CD14-positive monocyte (primary cell): ENCODE measurements at regions not wholly inside any gene's neighbourhood (a gene's known extent, or its start where the extent isn't known, plus 50 kb on each side); places are given as distances from the start of the nearest gene placed in this dataset.

ENCODE experiments used
- DNase-seq, 3 donors: peaks; one replicate each; pipeline ENCODE4 v3.0.0-alpha.2; 2011 to 2022
- H2AFZ ChIP-seq: 2 replicates; pipeline ENCODE4 v1.6.0; 2012; ENCODE audit warnings: mild to moderate bottlenecking, low read depth, low read length, inconsistent platforms; ENCODE audit not compliant: insufficient read depth, poor library complexity, severe bottlenecking
- H3K27ac ChIP-seq, 2 donors: 1 replicate in 1 of 2; 2 replicates in 1 of 2; pipeline ENCODE4 v1.5.1; 2012 to 2013; ENCODE audit warnings: low read length in 2 of 2, control low read depth in 1 of 2, inconsistent platforms in 1 of 2, low read depth in 1 of 2, mild to moderate bottlenecking in 1 of 2
- H3K27me3 ChIP-seq, 2 donors: one replicate each; pipeline versions ENCODE4 v1.6.0 to v1.6.1; 2011 to 2013; ENCODE audit warnings: low read length in 2 of 2; ENCODE audit not compliant: control insufficient read depth in 2 of 2, insufficient read depth in 2 of 2
- H3K36me3 ChIP-seq, 2 donors: replicated peaks in 1 of 2; 1 replicate in 1 of 2; 2 replicates in 1 of 2; pipeline versions ENCODE4 v1.5.1 to v1.6.1; 2012 to 2013; ENCODE audit warnings: low read length in 2 of 2, control low read depth in 1 of 2, inconsistent platforms in 1 of 2, mild to moderate bottlenecking in 1 of 2; ENCODE audit not compliant: insufficient read depth in 2 of 2, control insufficient read depth in 1 of 2
- H3K4me1 ChIP-seq, 2 donors: 1 replicate in 1 of 2; 2 replicates in 1 of 2; pipeline versions ENCODE4 v1.5.1 to v1.6.1; 2012 to 2013; ENCODE audit warnings: low read length in 2 of 2, control low read depth in 1 of 2, inconsistent platforms in 1 of 2, mild to moderate bottlenecking in 1 of 2, moderate library complexity in 1 of 2; ENCODE audit not compliant: insufficient read depth in 2 of 2, control insufficient read depth in 1 of 2
- H3K4me2 ChIP-seq: replicated peaks from 2 replicates; pipeline ENCODE3; 2012; ENCODE audit warnings: low read length, moderate library complexity, mild to moderate bottlenecking; ENCODE audit not compliant: poor library complexity, severe bottlenecking; ENCODE audit errors: extremely low read depth
- H3K4me3 ChIP-seq, 3 experiments: fragments of 200-600 bp in 1 of 3; sonication (generic) in 1 of 3; replicated peaks in 1 of 3; 1 replicate in 2 of 3; 2 replicates in 1 of 3; pipeline ENCODE4 v1.5.1; 2011 to 2013; ENCODE audit warnings: low read length in 3 of 3, mild to moderate bottlenecking in 3 of 3, control low read depth in 2 of 3, low read depth in 2 of 3, inconsistent platforms in 1 of 3, moderate library complexity in 1 of 3
- H3K79me2 ChIP-seq: 2 replicates; pipeline ENCODE4 v1.6.0; 2012; ENCODE audit warnings: mild to moderate bottlenecking, control low read depth, inconsistent platforms, low read length, moderate library complexity; ENCODE audit not compliant: insufficient read depth
- H3K9ac ChIP-seq: 2 replicates; pipeline ENCODE4 v1.6.0; 2017; ENCODE audit warnings: low read length, mild to moderate bottlenecking; ENCODE audit not compliant: insufficient read depth, poor library complexity, severe bottlenecking
- H3K9me3 ChIP-seq, 2 donors: replicated peaks in 1 of 2; 1 replicate in 1 of 2; 2 replicates in 1 of 2; pipeline versions ENCODE4 v1.5.1 to v1.6.1; 2012 to 2013; ENCODE audit warnings: low read length in 2 of 2, control low read depth in 1 of 2; ENCODE audit not compliant: control insufficient read depth in 1 of 2, insufficient read depth in 1 of 2
- H4K20me1 ChIP-seq: 2 replicates; pipeline ENCODE4 v1.6.0; 2012; ENCODE audit warnings: mild to moderate bottlenecking, low read length, control low read depth, moderate library complexity; ENCODE audit not compliant: insufficient read depth
- H3K27ac Mint-ChIP-seq, 7 donors: one replicate each; pipeline ENCODE4 v1.8.0; 2020; ENCODE audit warnings: mild to moderate bottlenecking in 7 of 7, mixed read lengths in 7 of 7, moderate library complexity in 6 of 7, inconsistent platforms in 2 of 7
- H3K27me3 Mint-ChIP-seq, 3 donors: one replicate each; pipeline ENCODE4 v1.8.0; 2021 to 2022; ENCODE audit warnings: low read depth in 3 of 3, mild to moderate bottlenecking in 3 of 3, mixed read lengths in 3 of 3, moderate library complexity in 3 of 3, inconsistent platforms in 1 of 3
- H3K36me3 Mint-ChIP-seq, 2 donors: one replicate each; pipeline ENCODE4 v1.8.0; 2020; ENCODE audit warnings: mixed read lengths in 2 of 2, inconsistent platforms in 1 of 2, mild to moderate bottlenecking in 1 of 2
- H3K4me1 Mint-ChIP-seq: one replicate; pipeline ENCODE4 v1.8.0; 2020; ENCODE audit warnings: mild to moderate bottlenecking, mixed read lengths
- H3K4me3 Mint-ChIP-seq, 2 donors: one replicate each; pipeline ENCODE4 v1.8.0; 2020; ENCODE audit warnings: mild to moderate bottlenecking in 2 of 2, mixed read lengths in 2 of 2, moderate library complexity in 1 of 2
- H3K9me3 Mint-ChIP-seq, 7 donors: one replicate each; pipeline ENCODE4 v1.8.0; 2020 to 2022; ENCODE audit warnings: mixed read lengths in 7 of 7, mild to moderate bottlenecking in 6 of 7, moderate library complexity in 6 of 7, inconsistent platforms in 2 of 7
- WGBS: methylation state at CpG from one replicate; pipeline ENCODE4 v1.1.5; 2013; ENCODE audit warnings: missing lambda C conversion rate; ENCODE audit not compliant: insufficient coverage; 5-methylcytosine and 5-hydroxymethylcytosine counted together
- intact Hi-C, 2 donors: fragments of 100-400 bp; cut with micrococcal nuclease; formaldehyde crosslinking; loops; one replicate each; pipeline versions ENCODE4 v1.15.0 to v1.15.1; 2023
- TF ChIP-seq, protein P1 (sequence below): fragments of 200-600 bp; IDR thresholded peaks from one replicate; pipeline ENCODE4 v1.8.0; 2022; ENCODE audit warnings: antibody characterized with exemption, mild to moderate bottlenecking

DNA sequence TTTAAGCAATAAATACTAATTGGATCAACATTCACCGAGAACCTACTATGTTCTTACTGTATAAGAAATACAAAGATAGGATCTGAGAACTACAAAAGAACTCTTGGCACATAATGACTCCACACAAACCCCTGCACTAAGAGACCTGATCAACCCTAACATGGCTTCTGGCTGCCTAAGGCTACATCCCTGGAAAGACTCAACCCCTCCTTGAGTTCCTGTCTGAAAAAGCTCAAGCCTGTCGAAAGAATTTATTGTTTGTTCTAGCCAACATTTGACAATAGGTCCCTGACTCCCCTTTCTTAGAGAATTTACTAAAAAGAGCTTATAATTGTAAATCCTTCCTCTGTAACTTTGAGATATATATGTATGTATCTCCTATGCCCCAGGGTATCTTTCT is 125.3 kb upstream of the SGCE start:
- peaks cover 0 to 1% (median 0%) of the 10 kb centered on the region in 3 donors for H3K27me3 Mint-ChIP-seq
- H3K27me3 ChIP-seq = no peaks in the 10 kb centered on the region
- H3K9me3 Mint-ChIP-seq = peaks cover 3 to 17% (median 6%) of the 10 kb centered on the region in 7 donors
- no peaks in the 10 kb centered on the region for H3K4me1 Mint-ChIP-seq
- no peak overlapping the region for H3K4me3 ChIP-seq
- H3K79me2 ChIP-seq = no peaks in the 10 kb centered on the region
- H3K36me3 ChIP-seq = no peaks in the 10 kb centered on the region
- no peak overlapping the region for H3K4me3 Mint-ChIP-seq
- no peak overlapping the region for H2AFZ ChIP-seq
- no peak overlapping the region for H3K9ac ChIP-seq
- intact Hi-C loops = no loop called here
- H3K27ac ChIP-seq = no peak overlapping the region
- peaks cover 8 to 15% of the 10 kb centered on the region in 2 donors for H3K9me3 ChIP-seq
- no peak overlapping the region for H3K4me2 ChIP-seq
- no peaks in the 10 kb centered on the region for H3K4me1 ChIP-seq
- H3K36me3 Mint-ChIP-seq = no peaks in the 10 kb centered on the region
- no peak overlapping the region for H3K27ac Mint-ChIP-seq
- TF ChIP-seq, protein P1, sequence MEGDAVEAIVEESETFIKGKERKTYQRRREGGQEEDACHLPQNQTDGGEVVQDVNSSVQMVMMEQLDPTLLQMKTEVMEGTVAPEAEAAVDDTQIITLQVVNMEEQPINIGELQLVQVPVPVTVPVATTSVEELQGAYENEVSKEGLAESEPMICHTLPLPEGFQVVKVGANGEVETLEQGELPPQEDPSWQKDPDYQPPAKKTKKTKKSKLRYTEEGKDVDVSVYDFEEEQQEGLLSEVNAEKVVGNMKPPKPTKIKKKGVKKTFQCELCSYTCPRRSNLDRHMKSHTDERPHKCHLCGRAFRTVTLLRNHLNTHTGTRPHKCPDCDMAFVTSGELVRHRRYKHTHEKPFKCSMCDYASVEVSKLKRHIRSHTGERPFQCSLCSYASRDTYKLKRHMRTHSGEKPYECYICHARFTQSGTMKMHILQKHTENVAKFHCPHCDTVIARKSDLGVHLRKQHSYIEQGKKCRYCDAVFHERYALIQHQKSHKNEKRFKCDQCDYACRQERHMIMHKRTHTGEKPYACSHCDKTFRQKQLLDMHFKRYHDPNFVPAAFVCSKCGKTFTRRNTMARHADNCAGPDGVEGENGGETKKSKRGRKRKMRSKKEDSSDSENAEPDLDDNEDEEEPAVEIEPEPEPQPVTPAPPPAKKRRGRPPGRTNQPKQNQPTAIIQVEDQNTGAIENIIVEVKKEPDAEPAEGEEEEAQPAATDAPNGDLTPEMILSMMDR = no peak
- no peak for DNase-seq
- no CpG with 5 or more reads among the region's 2 CpGs for WGBS
- H4K20me1 ChIP-seq = no peaks in the 10 kb centered on the region

DNA sequence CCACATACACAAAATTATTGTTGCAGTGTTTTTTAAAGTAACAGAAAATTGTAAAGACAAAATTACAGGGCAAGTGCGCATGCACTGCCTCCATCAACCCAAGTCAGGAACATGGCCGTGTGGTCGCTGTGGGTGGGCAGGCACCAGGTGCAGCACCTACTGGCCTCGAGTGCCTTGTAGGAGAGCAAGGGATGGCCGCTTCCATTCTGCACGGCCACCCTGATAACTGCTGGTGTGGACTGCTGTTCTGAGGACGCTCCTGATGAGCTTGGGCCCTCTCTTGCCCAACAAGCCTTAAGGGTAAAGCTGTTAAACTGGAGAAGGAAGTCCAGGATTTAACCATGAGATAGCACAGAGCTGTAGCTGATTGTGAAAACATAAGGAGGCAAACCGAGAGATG is 124.6 kb upstream of the PPP1R9A start:
- no peak overlapping the region for H3K4me3 Mint-ChIP-seq
- H3K4me1 Mint-ChIP-seq = no peaks in the 10 kb centered on the region
- WGBS = 91% methylated on average over 8 of the region's 8 CpGs
- Histone ChIP-seq H3K9me3 (peaks cover 8 to 9% of the 10 kb centered on the region in 2 donors), H3K27ac (no peak overlapping the region), H4K20me1 (no peaks in the 10 kb centered on the region), H2AFZ (no peak overlapping the region), H3K36me3 (no peaks in the 10 kb centered on the region), H3K9ac (no peak overlapping the region), H3K79me2 (no peaks in the 10 kb centered on the region), H3K27me3 (no peaks in the 10 kb centered on the region), H3K4me1 (no peaks in the 10 kb centered on the region), H3K4me2 (no peak overlapping the region), H3K4me3 (no peak overlapping the region)
- intact Hi-C loops = no loop called here
- DNase-seq = no peak
- no peaks in the 10 kb centered on the region for H3K36me3 Mint-ChIP-seq
- H3K27me3 Mint-ChIP-seq = no peaks in the 10 kb centered on the region
- TF ChIP-seq, protein P1 = no peak
- no peak overlapping the region for H3K27ac Mint-ChIP-seq
- peaks cover 0 to 13% (median 2%) of the 10 kb centered on the region in 7 donors for H3K9me3 Mint-ChIP-seq
